Prostate gland (tissue), 2 donors: ENCODE measurements at regions not wholly inside any gene's neighbourhood (a gene's known extent, or its start where the extent isn't known, plus 50 kb on each side); places are given as distances from the start of the nearest gene placed in this dataset.

Source experiments
- DNase-seq: peaks from one replicate; pipeline ENCODE4 v3.0.0-alpha.2; 2019; ENCODE audit warnings: low spot score
- H3K27ac ChIP-seq, 2 donors: fragments of 200-600 bp; sonication (generic); 2 replicates each; pipeline ENCODE4 v1.5.1; 2017 to 2019
- H3K27me3 ChIP-seq: fragments of 200-600 bp; sonication (generic); replicated peaks from 2 replicates; pipeline ENCODE4 v1.5.1; 2019; ENCODE audit not compliant: insufficient read depth
- H3K36me3 ChIP-seq, 2 donors: fragments of 200-600 bp; sonication (generic); 1 replicate in 1 of 2; 2 replicates in 1 of 2; pipeline versions ENCODE4 v1.5.1 to v1.8.1; 2017 to 2019
- H3K4me1 ChIP-seq: fragments of 200-600 bp; sonication (generic); replicated peaks from 2 replicates; pipeline ENCODE4 v1.5.1; 2019
- H3K4me3 ChIP-seq, 2 donors: fragments of 200-600 bp; sonication (generic); 2 replicates each; pipeline ENCODE4 v1.5.1; 2017 to 2019
- H3K9me3 ChIP-seq: fragments of 200-600 bp; sonication (generic); 2 replicates; pipeline ENCODE4 v1.5.1; 2017
- POLR2A ChIP-seq: fragments of 450-650 bp; IDR thresholded peaks from one replicate; pipeline ENCODE4 v1.6.1; 2016; ENCODE audit warnings: antibody characterized with exemption, mild to moderate bottlenecking
- POLR2AphosphoS5 ChIP-seq: sonication (generic); formaldehyde crosslinking; IDR thresholded peaks from one replicate; pipeline ENCODE4 v1.6.1; 2017; ENCODE audit warnings: antibody characterized with exemption
- WGBS: methylation state at CpG from one replicate; pipeline ENCODE4 v1.1.5; 2018; 5-methylcytosine and 5-hydroxymethylcytosine counted together
- intact Hi-C: fragments of 100-400 bp; cut with DNase I; formaldehyde crosslinking; loops from one replicate; pipeline ENCODE4 v1.14.2; 2022
- TF ChIP-seq, protein P1 (sequence below), 4 experiments: fragments of 200-600 bp in 2 of 4; fragments of 450-650 bp in 2 of 4; sonication (generic) in 2 of 4; IDR thresholded peaks; 1 replicate in 3 of 4; 2 replicates in 1 of 4; pipeline ENCODE4 v1.5.1; 2016 to 2019; ENCODE audit warnings: antibody characterized with exemption in 4 of 4, mild to moderate bottlenecking in 2 of 4, moderate library complexity in 2 of 4

- no peaks in the 10 kb centered on the region for H3K36me3 ChIP-seq
- no peaks in the 10 kb centered on the region for H3K27me3 ChIP-seq
- WGBS, result 83% methylated on average over 2 of the region's 2 CpGs
- H3K27ac ChIP-seq, result no peak overlapping the region
- intact Hi-C loops, result no loop called here
- no peak for DNase-seq
- TF ChIP-seq, protein P1, sequence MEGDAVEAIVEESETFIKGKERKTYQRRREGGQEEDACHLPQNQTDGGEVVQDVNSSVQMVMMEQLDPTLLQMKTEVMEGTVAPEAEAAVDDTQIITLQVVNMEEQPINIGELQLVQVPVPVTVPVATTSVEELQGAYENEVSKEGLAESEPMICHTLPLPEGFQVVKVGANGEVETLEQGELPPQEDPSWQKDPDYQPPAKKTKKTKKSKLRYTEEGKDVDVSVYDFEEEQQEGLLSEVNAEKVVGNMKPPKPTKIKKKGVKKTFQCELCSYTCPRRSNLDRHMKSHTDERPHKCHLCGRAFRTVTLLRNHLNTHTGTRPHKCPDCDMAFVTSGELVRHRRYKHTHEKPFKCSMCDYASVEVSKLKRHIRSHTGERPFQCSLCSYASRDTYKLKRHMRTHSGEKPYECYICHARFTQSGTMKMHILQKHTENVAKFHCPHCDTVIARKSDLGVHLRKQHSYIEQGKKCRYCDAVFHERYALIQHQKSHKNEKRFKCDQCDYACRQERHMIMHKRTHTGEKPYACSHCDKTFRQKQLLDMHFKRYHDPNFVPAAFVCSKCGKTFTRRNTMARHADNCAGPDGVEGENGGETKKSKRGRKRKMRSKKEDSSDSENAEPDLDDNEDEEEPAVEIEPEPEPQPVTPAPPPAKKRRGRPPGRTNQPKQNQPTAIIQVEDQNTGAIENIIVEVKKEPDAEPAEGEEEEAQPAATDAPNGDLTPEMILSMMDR (IDR thresholded peaks at IDR 0.05), result no peak
- TF ChIP-seq POLR2A (no peak), POLR2AphosphoS5 (no peak)
- no peaks in the 10 kb centered on the region for H3K4me1 ChIP-seq
- no peak overlapping the region for H3K4me3 ChIP-seq
- H3K9me3 ChIP-seq, result no peaks in the 10 kb centered on the region
Measured at GRCh38 chr6:120302041-120302440, 952.5 kb upstream of the MAN1A1 start.

DNA sequence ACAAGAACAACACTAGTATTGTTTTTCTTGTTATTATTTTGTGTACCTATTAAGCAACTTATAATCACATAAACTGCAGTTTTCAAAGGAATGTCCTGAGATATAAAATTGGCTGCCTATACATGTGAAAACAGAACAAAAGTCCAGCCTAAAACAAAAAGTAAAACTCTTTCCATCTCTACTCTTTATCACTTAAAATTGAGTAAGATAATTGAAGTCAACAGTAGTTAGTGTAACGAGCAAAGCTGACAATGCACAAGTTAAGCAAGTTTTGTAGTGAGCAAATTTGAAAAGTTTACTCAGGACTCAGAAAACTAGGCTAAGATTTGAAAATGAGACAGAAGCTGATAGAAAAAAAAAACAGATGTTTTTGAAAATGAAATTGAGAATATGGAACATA, 941.4 kb upstream of the MAN1A1 start:
- DNase-seq, result no peak
- TF ChIP-seq POLR2A (no peak), POLR2AphosphoS5 (no peak)
- TF ChIP-seq, protein P1 (IDR thresholded peaks at IDR 0.05), result no peak
- no peaks in the 10 kb centered on the region for H3K27me3 ChIP-seq
- no peaks in the 10 kb centered on the region for H3K36me3 ChIP-seq
- H3K27ac ChIP-seq, result no peak overlapping the region
- H3K4me1 ChIP-seq, result no peaks in the 10 kb centered on the region
- no peaks in the 10 kb centered on the region for H3K9me3 ChIP-seq
- intact Hi-C loops, result no loop called here
- 41% methylated on average over 1 of the region's 1 CpG for WGBS
- H3K4me3 ChIP-seq, result no peak overlapping the region

DNA sequence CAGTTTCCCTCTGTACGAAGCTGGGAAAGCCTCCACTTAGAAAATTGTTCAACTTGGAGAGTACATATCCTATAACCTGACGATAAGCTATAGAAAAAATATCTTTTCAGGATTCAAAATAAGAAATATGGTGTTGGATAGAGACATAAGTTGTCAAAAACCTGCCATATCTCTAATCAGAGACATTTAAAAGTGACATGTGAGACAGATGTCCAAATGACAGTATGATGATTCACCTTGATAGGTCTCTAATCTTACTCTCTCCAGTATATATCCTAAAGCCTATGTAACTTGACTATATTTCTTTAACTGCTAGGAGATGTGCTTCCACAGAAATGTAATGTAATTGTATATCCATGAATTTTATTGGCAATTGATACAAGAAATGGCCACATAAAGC, 932.4 kb upstream of the MAN1A1 start:
- 92% methylated on average over 2 of the region's 2 CpGs for WGBS
- no peak for TF ChIP-seq POLR2AphosphoS5
- Histone ChIP-seq H3K27ac (no peak overlapping the region), H3K4me3 (no peak overlapping the region), H3K9me3 (no peaks in the 10 kb centered on the region), H3K36me3 (no peaks in the 10 kb centered on the region), H3K27me3 (no peaks in the 10 kb centered on the region), H3K4me1 (no peaks in the 10 kb centered on the region)
- DNase-seq, result no peak
- intact Hi-C loops, result no loop called here

- no peak overlapping the region for H3K27ac ChIP-seq
- no peaks in the 10 kb centered on the region for H3K36me3 ChIP-seq
- no peak overlapping the region for H3K4me3 ChIP-seq
- intact Hi-C loops, result no loop called here
- WGBS, result 66% methylated on average over 4 of the region's 4 CpGs
- DNase-seq, result no peak
- H3K27me3 ChIP-seq, result no peaks in the 10 kb centered on the region
- no peaks in the 10 kb centered on the region for H3K9me3 ChIP-seq
- TF ChIP-seq POLR2A, result no peak
- no peaks in the 10 kb centered on the region for H3K4me1 ChIP-seq
Measured at GRCh38 chr6:120279466-120280167, 930.1 kb upstream of the MAN1A1 start.

DNA sequence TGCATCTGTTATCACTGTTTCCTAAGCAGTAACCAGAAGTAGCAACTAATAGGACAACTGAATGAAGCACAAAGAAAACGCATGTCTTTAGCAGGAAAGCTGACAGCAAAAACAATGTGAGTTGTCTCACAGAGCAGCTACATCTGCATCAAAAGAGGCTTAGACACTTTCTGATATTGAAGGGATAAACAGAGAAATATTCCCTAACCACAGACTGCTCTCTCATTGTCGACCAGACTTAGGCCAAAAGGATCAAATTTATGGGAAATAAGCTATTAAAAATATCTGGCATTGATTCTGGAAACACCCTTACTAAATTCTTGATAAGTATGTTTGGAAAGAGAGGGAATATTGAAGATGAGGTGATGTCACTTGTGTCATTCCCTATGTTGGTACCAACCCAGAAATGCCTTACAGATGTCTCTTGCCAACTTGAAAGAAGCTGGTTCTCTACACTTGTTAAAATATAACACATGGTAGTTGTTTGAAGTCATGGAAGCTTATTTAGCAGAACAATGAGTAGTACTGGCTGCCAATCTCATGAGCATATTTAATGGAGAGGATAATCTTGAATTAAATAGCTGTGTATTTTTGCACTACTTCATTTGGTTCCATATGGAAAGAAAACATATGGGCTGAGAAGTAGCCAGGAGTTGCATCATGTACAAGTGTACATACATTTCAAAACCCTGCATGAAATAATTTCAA, 929.3 kb upstream of the MAN1A1 start:
- H3K4me3 ChIP-seq, result no peak overlapping the region
- TF ChIP-seq POLR2AphosphoS5 (no peak), POLR2A (no peak)
- TF ChIP-seq, protein P1 (IDR thresholded peaks at IDR 0.05), result no peak
- no peaks in the 10 kb centered on the region for H3K4me1 ChIP-seq
- WGBS, result 54% methylated on average over 2 of the region's 2 CpGs
- intact Hi-C loops, result no loop called here
- H3K27me3 ChIP-seq, result no peaks in the 10 kb centered on the region
- no peaks in the 10 kb centered on the region for H3K9me3 ChIP-seq
- H3K36me3 ChIP-seq, result no peaks in the 10 kb centered on the region
- DNase-seq, result no peak
- H3K27ac ChIP-seq, result no peak overlapping the region

GRCh38 chr6:120274547-120274946, 925.0 kb upstream of the MAN1A1 start:
- Histone ChIP-seq H3K36me3 (no peaks in the 10 kb centered on the region), H3K9me3 (no peaks in the 10 kb centered on the region), H3K4me3 (no peak overlapping the region), H3K27me3 (no peaks in the 10 kb centered on the region), H3K4me1 (no peaks in the 10 kb centered on the region), H3K27ac (no peak overlapping the region)
- 82% methylated on average over 2 of the region's 2 CpGs for WGBS
- intact Hi-C loops, result no loop called here
- DNase-seq, result no peak
- no peak for TF ChIP-seq POLR2A
- TF ChIP-seq POLR2AphosphoS5, result no peak
- TF ChIP-seq, protein P1 (IDR thresholded peaks at IDR 0.05), result no peak
